Effector memory CD8-positive, alpha-beta T cell (primary cell): ENCODE measurements at regions not wholly inside any gene's neighbourhood (a gene's known extent, or its start where the extent isn't known, plus 50 kb on each side); places are given as distances from the start of the nearest gene placed in this dataset.

Experiments used
- ATAC-seq: fragments of 150-1000 bp; cut with Tn5 transposase; replicated peaks from 2 replicates; pipeline ENCODE4 v1.10.0; 2021; ENCODE audit warnings: mild to moderate bottlenecking, moderate library complexity
- DNase-seq, 3 experiments: peaks; one replicate each; pipeline ENCODE4 v3.0.0; 2021
- H3K27ac Mint-ChIP-seq, 2 donors: one replicate each; pipeline ENCODE4 v1.8.0; 2022; ENCODE audit warnings: mild to moderate bottlenecking in 2 of 2, mixed read lengths in 2 of 2, moderate library complexity in 2 of 2
- H3K27me3 Mint-ChIP-seq, 2 donors: one replicate each; pipeline ENCODE4 v1.8.0; 2022; ENCODE audit warnings: mixed read lengths in 2 of 2
- H3K36me3 Mint-ChIP-seq: one replicate; pipeline ENCODE4 v1.8.0; 2022; ENCODE audit warnings: mild to moderate bottlenecking, moderate library complexity, mixed read lengths; ENCODE audit not compliant: insufficient read depth
- H3K4me1 Mint-ChIP-seq, 2 donors: one replicate each; pipeline ENCODE4 v1.8.0; 2022; ENCODE audit warnings: low read depth in 2 of 2, mixed read lengths in 2 of 2
- H3K4me3 Mint-ChIP-seq, 2 donors: one replicate each; pipeline ENCODE4 v1.8.0; 2022; ENCODE audit warnings: mild to moderate bottlenecking in 2 of 2, mixed read lengths in 2 of 2, moderate library complexity in 2 of 2
- H3K9me3 Mint-ChIP-seq, 2 donors: one replicate each; pipeline ENCODE4 v1.8.0; 2022; ENCODE audit warnings: mixed read lengths in 2 of 2

DNA sequence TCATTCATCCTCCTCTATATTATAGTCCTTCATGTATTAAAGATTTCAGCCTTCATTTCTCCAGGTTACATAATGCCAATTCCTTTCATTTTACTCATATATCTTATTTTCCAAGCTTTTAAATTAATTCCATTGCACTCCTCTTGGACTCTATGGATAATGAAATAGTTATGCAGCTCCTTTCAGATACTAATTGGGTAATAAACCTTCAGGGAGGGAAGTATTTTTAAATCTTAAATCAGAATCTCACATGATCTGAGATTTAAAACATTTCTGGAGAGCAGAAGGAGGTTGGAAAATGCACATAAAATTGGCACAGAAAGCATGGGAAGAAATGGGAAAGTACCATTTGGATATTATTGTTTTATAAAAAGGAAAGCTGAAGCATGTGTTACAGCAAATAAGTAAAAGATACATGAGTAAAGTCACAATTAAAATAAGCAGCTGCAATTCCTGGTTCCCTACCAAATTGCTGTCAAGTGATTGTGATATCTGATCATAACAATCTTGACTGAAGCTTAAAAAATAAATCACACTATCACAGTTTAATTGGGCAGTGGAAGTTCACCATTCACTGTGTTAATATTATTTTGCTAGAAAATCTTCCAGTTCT, 257.9 kb upstream of the NREP start:
- no peak overlapping the region for H3K4me3 Mint-ChIP-seq
- H3K4me1 Mint-ChIP-seq = no peaks in the 10 kb centered on the region
- no peaks in the 10 kb centered on the region for H3K9me3 Mint-ChIP-seq
- no peak overlapping the region for H3K27ac Mint-ChIP-seq
- no peaks in the 10 kb centered on the region for H3K27me3 Mint-ChIP-seq
- no peak for ATAC-seq
- no peak for DNase-seq
- H3K36me3 Mint-ChIP-seq = no peaks in the 10 kb centered on the region

DNA sequence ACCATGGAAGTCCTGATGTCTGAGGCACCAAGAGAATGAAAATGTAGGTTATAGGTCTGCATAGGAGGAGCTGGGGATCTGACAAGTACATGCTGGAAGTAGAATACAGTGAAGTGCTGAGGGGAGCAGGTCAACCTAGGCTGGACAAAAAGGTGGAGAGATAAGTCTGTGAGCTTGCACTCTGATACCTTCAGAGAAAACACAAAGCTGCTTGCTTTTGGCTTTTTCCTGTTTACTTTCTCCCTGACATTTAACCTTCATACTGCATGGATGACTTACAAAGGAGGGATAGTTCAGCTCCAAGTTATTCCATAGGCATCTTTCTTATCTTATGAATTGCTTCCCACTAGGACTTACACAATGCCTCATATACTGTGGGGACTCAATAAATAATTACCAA, 256.7 kb upstream of the NREP start:
- Mint-ChIP-seq H3K4me1 (no peaks in the 10 kb centered on the region), H3K9me3 (no peaks in the 10 kb centered on the region), H3K4me3 (no peak overlapping the region), H3K27me3 (no peaks in the 10 kb centered on the region), H3K36me3 (no peaks in the 10 kb centered on the region), H3K27ac (no peak overlapping the region)
- ATAC-seq (no peak), DNase-seq (no peak)

- no peaks in the 10 kb centered on the region for H3K36me3 Mint-ChIP-seq
- H3K4me3 Mint-ChIP-seq = no peak overlapping the region
- H3K4me1 Mint-ChIP-seq = no peaks in the 10 kb centered on the region
- ATAC-seq (no peak), DNase-seq (no peak)
- H3K9me3 Mint-ChIP-seq = no peaks in the 10 kb centered on the region
- no peak overlapping the region for H3K27ac Mint-ChIP-seq
- no peaks in the 10 kb centered on the region for H3K27me3 Mint-ChIP-seq
Measured at GRCh38 chr5:112012104-112012503, 255.1 kb upstream of the NREP start.

GRCh38 chr5:112010475-112010874, 253.5 kb upstream of the NREP start:
- peak overlapping the region in 1 of 2 donors; percentile 3 for H3K27ac Mint-ChIP-seq
- DNase-seq = no peak
- H3K4me1 Mint-ChIP-seq = no peaks in the 10 kb centered on the region
- H3K4me3 Mint-ChIP-seq = no peak overlapping the region
- H3K9me3 Mint-ChIP-seq = no peaks in the 10 kb centered on the region
- ATAC-seq = no peak
- H3K36me3 Mint-ChIP-seq = no peaks in the 10 kb centered on the region
- H3K27me3 Mint-ChIP-seq = no peaks in the 10 kb centered on the region

- H3K27ac Mint-ChIP-seq = no peak overlapping the region
- H3K27me3 Mint-ChIP-seq = no peaks in the 10 kb centered on the region
- H3K4me3 Mint-ChIP-seq = no peak overlapping the region
- H3K36me3 Mint-ChIP-seq = no peaks in the 10 kb centered on the region
- no peaks in the 10 kb centered on the region for H3K4me1 Mint-ChIP-seq
- H3K9me3 Mint-ChIP-seq = no peaks in the 10 kb centered on the region
- ATAC-seq = no peak
- DNase-seq = no peak
Measured at GRCh38 chr5:112006721-112007120, 249.7 kb upstream of the NREP start.

GRCh38 chr5:112005623-112005930, 248.6 kb upstream of the NREP start:
- H3K27me3 Mint-ChIP-seq = no peaks in the 10 kb centered on the region
- H3K4me1 Mint-ChIP-seq = no peaks in the 10 kb centered on the region
- no peak for DNase-seq

DNA sequence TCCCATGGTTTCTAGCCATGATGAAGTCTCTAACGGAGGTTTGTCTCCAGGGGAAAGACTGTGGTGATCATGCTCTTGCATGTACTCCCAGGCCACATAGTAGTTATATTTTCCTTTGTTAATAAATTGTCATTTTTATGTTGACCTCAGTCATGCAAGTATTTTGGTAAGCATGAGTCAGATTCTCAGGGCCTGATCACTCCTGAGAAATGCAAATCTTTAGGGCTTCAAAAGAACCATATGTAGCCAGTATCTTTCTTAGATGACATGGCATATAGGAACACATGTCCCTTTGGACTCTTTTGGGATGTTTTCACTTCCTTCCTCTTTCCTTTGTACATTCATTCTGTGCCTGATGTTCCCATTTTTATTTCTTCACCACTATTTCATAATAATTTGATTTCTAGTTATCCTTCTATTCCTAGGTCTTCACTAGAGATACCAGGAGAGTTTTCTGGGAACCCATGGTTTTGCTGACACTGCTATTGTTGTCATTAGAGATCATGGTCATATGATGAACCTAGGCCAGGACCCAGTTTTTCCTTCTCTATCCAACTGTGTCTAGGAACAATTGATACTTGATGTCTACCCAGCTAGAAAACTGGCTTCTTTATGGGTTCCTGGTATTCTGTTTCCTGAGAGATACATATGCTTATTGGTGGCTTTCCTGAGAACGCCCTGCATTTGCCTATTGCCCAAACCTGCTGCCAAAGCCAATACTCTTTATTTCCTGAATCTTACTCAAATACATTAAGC, 248.1 kb upstream of the NREP start:
- H3K36me3 Mint-ChIP-seq = no peaks in the 10 kb centered on the region
- no peak overlapping the region for H3K27ac Mint-ChIP-seq
- H3K4me1 Mint-ChIP-seq = no peaks in the 10 kb centered on the region
- H3K4me3 Mint-ChIP-seq = no peak overlapping the region
- H3K9me3 Mint-ChIP-seq = no peaks in the 10 kb centered on the region
- DNase-seq (no peak), ATAC-seq (no peak)
- no peaks in the 10 kb centered on the region for H3K27me3 Mint-ChIP-seq

More at GRCh38 chr5:112005623-112005930, 248.6 kb upstream of the NREP start:
- no peak for ATAC-seq
- Mint-ChIP-seq H3K9me3 (no peaks in the 10 kb centered on the region), H3K4me3 (no peak overlapping the region), H3K36me3 (no peaks in the 10 kb centered on the region), H3K27ac (no peak overlapping the region)

GRCh38 chr5:112002376-112002775, 245.4 kb upstream of the NREP start:
- Mint-ChIP-seq H3K9me3 (no peaks in the 10 kb centered on the region), H3K4me1 (no peaks in the 10 kb centered on the region), H3K4me3 (no peak overlapping the region), H3K36me3 (no peaks in the 10 kb centered on the region), H3K27me3 (no peaks in the 10 kb centered on the region), H3K27ac (no peak overlapping the region)
- DNase-seq = no peak
- ATAC-seq = no peak

- Mint-ChIP-seq H3K27ac (no peak overlapping the region), H3K36me3 (no peaks in the 10 kb centered on the region), H3K4me1 (no peaks in the 10 kb centered on the region), H3K9me3 (no peaks in the 10 kb centered on the region), H3K4me3 (no peak overlapping the region), H3K27me3 (no peaks in the 10 kb centered on the region)
- no peak for ATAC-seq
- no peak for DNase-seq
Measured at GRCh38 chr5:111999286-111999685, 242.3 kb upstream of the NREP start.

- ATAC-seq (no peak), DNase-seq (no peak)
- Mint-ChIP-seq H3K9me3 (no peaks in the 10 kb centered on the region), H3K27me3 (no peaks in the 10 kb centered on the region), H3K27ac (no peak overlapping the region), H3K36me3 (no peaks in the 10 kb centered on the region), H3K4me3 (no peak overlapping the region), H3K4me1 (no peaks in the 10 kb centered on the region)
Measured at GRCh38 chr5:111998871-111999270, 241.9 kb upstream of the NREP start.

DNA sequence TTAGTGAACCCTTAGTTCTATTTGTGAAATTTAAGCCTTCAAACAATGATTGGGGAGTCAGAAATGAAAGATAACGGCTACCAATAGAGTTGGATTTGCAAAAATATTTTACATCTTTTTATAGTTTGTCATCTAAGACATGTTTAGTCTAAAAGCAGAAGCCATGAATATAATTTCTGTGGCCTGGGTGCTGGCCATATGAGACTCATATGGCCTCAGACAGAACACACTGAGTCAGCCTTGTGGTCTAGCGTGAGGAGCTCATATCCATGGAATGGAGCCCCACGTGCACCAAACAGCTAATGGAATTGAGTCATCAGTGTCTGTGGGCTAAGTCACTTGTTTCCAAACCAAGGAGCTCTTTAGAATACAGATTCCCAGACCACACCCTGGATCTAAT, 240.7 kb upstream of the NREP start:
- no peak for DNase-seq
- peaks cover 0 to 3% of the 10 kb centered on the region in 2 donors for H3K9me3 Mint-ChIP-seq
- no peaks in the 10 kb centered on the region for H3K36me3 Mint-ChIP-seq
- no peaks in the 10 kb centered on the region for H3K27me3 Mint-ChIP-seq
- no peak overlapping the region for H3K27ac Mint-ChIP-seq
- H3K4me1 Mint-ChIP-seq = no peaks in the 10 kb centered on the region
- no peak for ATAC-seq
- H3K4me3 Mint-ChIP-seq = no peak overlapping the region

DNA sequence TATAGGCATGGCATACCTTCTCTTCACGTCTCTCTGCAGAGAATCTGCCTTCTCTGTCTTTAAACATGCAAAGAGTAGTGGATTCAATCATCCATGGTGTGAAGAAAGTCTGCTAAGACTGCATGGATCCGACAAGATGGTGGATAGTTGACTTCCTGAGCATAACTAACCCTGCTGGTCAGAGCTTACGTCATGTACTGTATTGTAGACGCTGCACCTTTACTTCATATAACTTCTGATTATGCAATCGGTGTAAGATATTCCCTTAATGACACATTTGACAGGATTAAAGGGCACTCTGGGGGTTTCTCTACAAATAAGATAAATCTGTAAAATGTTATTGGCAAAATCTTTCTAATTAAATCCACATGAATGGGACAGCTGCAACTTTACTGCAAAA, 240.3 kb upstream of the NREP start:
- H3K9me3 Mint-ChIP-seq = peaks cover 0 to 3% of the 10 kb centered on the region in 2 donors

GRCh38 chr5:111996574-111996973, 239.6 kb upstream of the NREP start:
- no peak for ATAC-seq

More for the DNA sequence above, 240.3 kb upstream of the NREP start:
- no peak for ATAC-seq
- H3K27ac Mint-ChIP-seq = no peak overlapping the region
- no peaks in the 10 kb centered on the region for H3K36me3 Mint-ChIP-seq
- H3K4me1 Mint-ChIP-seq = no peaks in the 10 kb centered on the region
- no peaks in the 10 kb centered on the region for H3K27me3 Mint-ChIP-seq
- no peak for DNase-seq
- no peak overlapping the region for H3K4me3 Mint-ChIP-seq

GRCh38 chr5:111995701-111996100, 238.7 kb upstream of the NREP start:
- ATAC-seq = no peak
- no peak overlapping the region for H3K4me3 Mint-ChIP-seq
- H3K27ac Mint-ChIP-seq = no peak overlapping the region
- peaks cover 0 to 3% of the 10 kb centered on the region in 2 donors for H3K9me3 Mint-ChIP-seq
- no peaks in the 10 kb centered on the region for H3K4me1 Mint-ChIP-seq
- no peaks in the 10 kb centered on the region for H3K36me3 Mint-ChIP-seq
- no peak for DNase-seq
- no peaks in the 10 kb centered on the region for H3K27me3 Mint-ChIP-seq

More at GRCh38 chr5:111996574-111996973, 239.6 kb upstream of the NREP start:
- DNase-seq = no peak
- peaks cover 0 to 3% of the 10 kb centered on the region in 2 donors for H3K9me3 Mint-ChIP-seq
- H3K27ac Mint-ChIP-seq = no peak overlapping the region
- no peaks in the 10 kb centered on the region for H3K27me3 Mint-ChIP-seq
- no peaks in the 10 kb centered on the region for H3K36me3 Mint-ChIP-seq
- H3K4me3 Mint-ChIP-seq = no peak overlapping the region
- no peaks in the 10 kb centered on the region for H3K4me1 Mint-ChIP-seq
